Endothelial cell of umbilical vein (primary cell): ENCODE measurements at regions not wholly inside any gene's neighbourhood (a gene's known extent, or its start where the extent isn't known, plus 50 kb on each side); places are given as distances from the start of the nearest gene placed in this dataset.

Experiments used
- BruUV-seq: library from RNA; stranded (reverse); fragments of 400-500 nt; replicated peaks from 2 replicates; lab custom pipeline; 2021; lab: Mats Ljungman, UMichigan
- CTCF ChIA-PET: fragments of 300-600, 350-600 bp; sonication (Branson Sonifier 250); formaldehyde crosslinking; loops from one replicate; lab custom pipeline; 2021; ENCODE audit warnings: antibody characterized with exemption, inconsistent platforms; lab: Charles Lee
- POLR2A ChIA-PET: fragments of 300-600, 350-600 bp; sonication (Branson Sonifier 250); formaldehyde crosslinking; loops from one replicate; lab custom pipeline; 2021; ENCODE audit warnings: antibody characterized with exemption, inconsistent platforms; lab: Charles Lee
- DNase-seq: peaks from one replicate; pipeline ENCODE4 v3.0.0-alpha.2; 2011; ENCODE audit warnings: low read depth, low spot score
- FAIRE-seq: peaks from 2 replicates; lab custom pipeline; 2011; peaks lifted over from hg19 to GRCh38; lab: Jason Lieb, UNC
- H2AFZ ChIP-seq: 2 replicates; pipeline ENCODE4 v1.6.0; 2012; ENCODE audit warnings: low read depth, low read length, control low read depth, inconsistent platforms
- H3K27ac ChIP-seq: 2 replicates; pipeline ENCODE4 v1.5.1; 2011; ENCODE audit warnings: low read depth, mild to moderate bottlenecking, control low read depth, low read length, moderate library complexity; ENCODE audit not compliant: insufficient read depth
- H3K27me3 ChIP-seq, 2 experiments: 2 replicates each; pipeline versions ENCODE4 v1.6.0 to v1.6.1; 2011; ENCODE audit warnings: low read length in 2 of 2, mixed read lengths in 1 of 2; ENCODE audit not compliant: control insufficient read depth in 2 of 2, insufficient read depth in 2 of 2
- H3K36me3 ChIP-seq, 2 experiments: 2 replicates in 1 of 2; 3 replicates in 1 of 2; pipeline ENCODE4 v1.5.1; 2011; ENCODE audit warnings: low read length in 2 of 2, mild to moderate bottlenecking in 1 of 2, moderate library complexity in 1 of 2; ENCODE audit not compliant: control insufficient read depth in 2 of 2, insufficient read depth in 2 of 2; ENCODE audit errors: extremely low read depth in 1 of 2
- H3K4me1 ChIP-seq: 3 replicates; pipeline ENCODE4 v1.5.1; 2011; ENCODE audit warnings: mild to moderate bottlenecking, low read length; ENCODE audit not compliant: control insufficient read depth, insufficient read depth; ENCODE audit errors: extremely low read depth
- H3K4me2 ChIP-seq: 2 replicates; pipeline ENCODE4 v1.6.1; 2011; ENCODE audit warnings: low read length, control low read depth, mixed read lengths; ENCODE audit not compliant: insufficient read depth
- H3K4me3 ChIP-seq, 3 experiments: fragments of 200-600 bp in 1 of 3; sonication (generic), shearing (Covaris generic) in 1 of 3; replicated peaks in 1 of 3; 2 replicates each; pipeline ENCODE4 v1.5.1; 2011 to 2016; ENCODE audit warnings: control low read depth in 3 of 3, low read length in 3 of 3, mild to moderate bottlenecking in 2 of 3, inconsistent platforms in 1 of 3, low read depth in 1 of 3, moderate library complexity in 1 of 3; ENCODE audit not compliant: insufficient read depth in 1 of 3
- H3K79me2 ChIP-seq: 2 replicates; pipeline ENCODE4 v1.6.0; 2012; ENCODE audit warnings: low read length, inconsistent platforms; ENCODE audit not compliant: control insufficient read depth, insufficient read depth
- H3K9ac ChIP-seq: replicated peaks from 2 replicates; pipeline ENCODE3; 2011; ENCODE audit warnings: low read length, control low read depth; ENCODE audit not compliant: insufficient read depth; ENCODE audit errors: extremely low read depth
- H3K9me1 ChIP-seq: replicated peaks from 3 replicates; pipeline ENCODE4 v1.6.0; 2011; ENCODE audit warnings: mild to moderate bottlenecking, low read length; ENCODE audit not compliant: control insufficient read depth, insufficient read depth; ENCODE audit errors: extremely low read depth
- H3K9me3 ChIP-seq: replicated peaks from 2 replicates; pipeline ENCODE4 v1.5.1; 2012; ENCODE audit warnings: low read length, inconsistent platforms; ENCODE audit not compliant: control insufficient read depth, insufficient read depth
- H4K20me1 ChIP-seq: replicated peaks from 2 replicates; pipeline ENCODE3; 2011; ENCODE audit warnings: mild to moderate bottlenecking, low read length; ENCODE audit not compliant: control insufficient read depth, insufficient read depth; ENCODE audit errors: extremely low read depth
- CTCF ChIP-seq, 2 donors: IDR thresholded peaks; 1 replicate in 1 of 2; 2 replicates in 1 of 2; pipeline ENCODE4 v1.5.1; 2011; ENCODE audit warnings: low read length in 2 of 2, mild to moderate bottlenecking in 2 of 2, moderate library complexity in 2 of 2, control low read depth in 1 of 2, inconsistent platforms in 1 of 2, low read depth in 1 of 2; ENCODE audit not compliant: insufficient read depth in 1 of 2; ENCODE audit errors: extremely low read depth in 1 of 2
- EZH2 ChIP-seq: IDR thresholded peaks from 2 replicates; pipeline ENCODE4 v1.6.1; 2012; ENCODE audit warnings: borderline replicate concordance, low read depth, mild to moderate bottlenecking, moderate library complexity, low read length, inconsistent platforms; ENCODE audit not compliant: severe bottlenecking
- FOS ChIP-seq: IDR thresholded peaks from 2 replicates; pipeline ENCODE4 v1.6.1; 2011; ENCODE audit warnings: mild to moderate bottlenecking, low read length, moderate library complexity, borderline replicate concordance; ENCODE audit not compliant: insufficient read depth
- GATA2 ChIP-seq: IDR thresholded peaks from 2 replicates; pipeline ENCODE4 v1.7.0; 2011; ENCODE audit warnings: low read depth, mild to moderate bottlenecking, moderate library complexity, mixed read lengths, low read length; ENCODE audit not compliant: insufficient read length, insufficient read depth
- JUN ChIP-seq: IDR thresholded peaks from 2 replicates; pipeline ENCODE4 v1.6.1; 2011; ENCODE audit warnings: borderline replicate concordance, low read depth; ENCODE audit not compliant: insufficient read length, insufficient read depth
- MAX ChIP-seq: IDR thresholded peaks from 2 replicates; pipeline ENCODE4 v1.6.1; 2011; ENCODE audit not compliant: insufficient read depth, insufficient read length
- MYC ChIP-seq: IDR thresholded peaks from one replicate; pipeline ENCODE4 v1.6.1; 2011; ENCODE audit warnings: mild to moderate bottlenecking, low read depth, low read length
- POLR2A ChIP-seq: IDR thresholded peaks from 2 replicates; pipeline ENCODE4 v1.6.1; 2012; ENCODE audit warnings: low read depth, mild to moderate bottlenecking, control low read depth, low read length
- POLR2AphosphoS5 ChIP-seq: IDR thresholded peaks from 2 replicates; pipeline ENCODE4 v1.6.1; 2012; ENCODE audit warnings: low read depth, mild to moderate bottlenecking, control low read depth, low read length, moderate library complexity; ENCODE audit not compliant: insufficient read depth
- dilution Hi-C: fragments of 300-500 bp; cut with MboI; formaldehyde crosslinking; loops from one replicate; pipeline ENCODE4 v1.15.0; 2019; ENCODE audit warnings: low sequenced_read_pairs; ENCODE audit not compliant: extremely low pct_ligation_motif_present
- intact Hi-C: fragments of 100-400 bp; cut with micrococcal nuclease; formaldehyde crosslinking; loops from one replicate; pipeline ENCODE4 v1.10.0; 2022

GRCh38 chr12:105644770-105645169 is 314.3 kb downstream of the C12orf75 start:
- Histone ChIP-seq H3K27ac (no peak overlapping the region), H3K36me3 (no peaks in the 10 kb centered on the region), H3K27me3 (no peaks in the 10 kb centered on the region), H3K9ac (no peak overlapping the region), H4K20me1 (no peaks in the 10 kb centered on the region), H2AFZ (no peak overlapping the region), H3K9me3 (no peaks in the 10 kb centered on the region), H3K4me1 (no peaks in the 10 kb centered on the region), H3K4me3 (no peak overlapping the region), H3K9me1 (no peaks in the 10 kb centered on the region), H3K79me2 (no peaks in the 10 kb centered on the region), H3K4me2 (no peak overlapping the region)
- FAIRE-seq (no peak), DNase-seq (no peak)
- TF ChIP-seq CTCF (IDR thresholded peaks at IDR 0.05; ENCODE audit: extremely low read depth in 1 of 2, insufficient read depth in 1 of 2, low read depth in 1 of 2, low read length in 2 of 2) (no peak), MYC (no peak), POLR2AphosphoS5 (no peak), FOS (no peak), EZH2 (no peak), MAX (no peak), JUN (no peak), POLR2A (no peak), GATA2 (no peak)
- dilution Hi-C loops, result no loop called here
- CTCF ChIA-PET, result no interaction called here
- intact Hi-C loops, result no loop called here
- no TSS peak for BruUV-seq
- POLR2A ChIA-PET, result no interaction called here
